Omental fat pad (tissue), 3 donors: ENCODE measurements at regions not wholly inside any gene's neighbourhood (a gene's known extent, or its start where the extent isn't known, plus 50 kb on each side); places are given as distances from the start of the nearest gene placed in this dataset.
"Not testable (repeated sequence)": the region's sequence is repeated elsewhere in the genome, so short reads cannot be mapped to it uniquely, and the experiment has no call there.

Source experiments
- ATAC-seq: fragments of 150-250 bp; one replicate; pipeline ENCODE4 v1.9.1; 2016; ENCODE audit warnings: mild to moderate bottlenecking, moderate library complexity; ENCODE audit not compliant: low FRiP score
- DNase-seq: peaks from one replicate; pipeline ENCODE4 v3.0.0-alpha.2; 2019; ENCODE audit warnings: low spot score
- CTCF ChIP-seq, 3 donors: fragments of 450-650 bp; IDR thresholded peaks; one replicate each; pipeline ENCODE4 v1.5.1; 2016 to 2017; ENCODE audit warnings: antibody characterized with exemption in 3 of 3, mild to moderate bottlenecking in 3 of 3, moderate library complexity in 2 of 3

- not testable (repeated sequence) for ATAC-seq, DNase-seq
Measured at GRCh38 chr4:121616449-121616848, 80.3 kb downstream of the ANXA5 start.

DNA sequence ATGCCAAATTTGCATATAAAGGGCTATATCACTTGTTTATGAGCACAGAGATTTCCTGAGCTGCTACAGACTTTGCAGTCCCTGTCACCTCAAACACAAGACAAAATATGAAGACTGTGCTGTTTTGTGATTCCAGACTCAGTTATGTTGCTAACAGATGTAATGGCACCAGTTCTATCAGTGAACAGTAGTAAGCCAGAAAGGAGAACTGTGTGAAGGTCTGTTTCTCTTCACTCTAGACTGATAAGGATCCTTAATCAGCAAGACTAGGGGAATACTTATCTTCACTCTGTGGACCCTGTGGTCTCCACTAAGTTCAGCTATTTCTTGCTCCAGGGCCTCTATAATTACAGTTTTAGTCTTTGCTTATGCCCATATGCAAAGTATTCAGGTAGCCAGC is 82.7 kb downstream of the ANXA5 start:
- TF ChIP-seq CTCF (IDR thresholded peaks at IDR 0.05), result no peak
- ATAC-seq, result no peak
- DNase-seq, result no peak

DNA sequence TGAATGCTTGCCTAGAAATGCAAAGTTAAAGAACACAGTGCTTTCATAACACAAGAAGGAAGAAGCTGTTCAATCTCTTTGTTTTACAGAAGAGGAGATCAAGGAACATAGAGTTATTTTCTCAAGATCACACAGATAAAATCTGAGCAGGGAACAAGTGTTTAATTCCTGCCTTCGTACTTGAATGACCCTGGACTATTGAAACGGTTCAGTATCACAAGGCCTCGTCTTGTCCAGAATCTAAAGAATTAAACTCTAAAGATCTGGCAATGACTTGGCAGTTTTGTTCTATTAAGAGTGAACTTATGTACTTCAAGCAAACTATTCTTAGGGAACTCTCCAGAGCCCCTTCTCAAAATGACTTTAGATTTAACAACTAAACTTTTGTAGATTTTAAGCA is 97.7 kb downstream of the ANXA5 start:
- no peak for TF ChIP-seq CTCF (IDR thresholded peaks at IDR 0.05)
- no peak for ATAC-seq

GRCh38 chr4:121597346-121597934 is 99.3 kb downstream of the ANXA5 start:
- ATAC-seq, result no peak
- TF ChIP-seq CTCF (IDR thresholded peaks at IDR 0.05), result no peak
- no peak for DNase-seq

More for the DNA sequence above, 97.7 kb downstream of the ANXA5 start:
- DNase-seq, result no peak

DNA sequence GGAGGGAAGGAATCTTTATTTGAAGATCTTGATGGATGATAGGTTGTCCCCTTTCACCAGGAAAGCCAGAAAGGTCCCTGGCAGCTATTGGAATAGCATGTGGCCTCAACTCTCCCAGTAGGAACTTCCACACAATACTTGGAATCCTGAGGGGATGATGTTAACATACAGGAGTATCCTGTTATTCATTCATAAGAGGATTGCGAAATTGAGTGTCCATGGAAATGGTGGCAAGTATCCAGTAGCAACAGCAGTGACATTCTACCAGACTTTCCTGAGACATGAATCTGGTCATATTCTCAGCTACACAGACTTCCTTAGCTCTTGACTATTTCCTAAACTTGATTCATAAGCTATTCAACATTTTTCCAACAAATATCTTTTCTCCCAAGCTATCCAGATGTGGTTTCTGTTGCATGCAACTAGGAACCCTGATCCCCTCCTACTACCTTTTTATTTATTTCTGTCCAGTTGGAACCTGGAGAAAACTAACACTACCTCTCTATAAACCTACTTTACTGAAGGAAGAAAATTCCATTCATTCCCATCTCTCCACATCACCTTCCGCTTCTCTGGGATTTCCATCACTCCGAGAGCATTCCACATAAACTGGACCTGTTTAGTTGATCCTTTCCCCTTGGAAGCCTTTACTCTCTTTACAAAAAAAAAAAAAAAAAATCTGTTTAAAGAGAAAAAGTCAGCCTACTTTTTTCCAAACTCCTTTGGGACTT is 101.8 kb downstream of the ANXA5 start:
- TF ChIP-seq CTCF (IDR thresholded peaks at IDR 0.05), result no peak
- no peak for DNase-seq
- peak; percentile 32 for ATAC-seq

GRCh38 chr4:121593760-121594159 is 103.0 kb downstream of the ANXA5 start:
- TF ChIP-seq CTCF (IDR thresholded peaks at IDR 0.05), result no peak

GRCh38 chr4:121592257-121592656 is 104.5 kb downstream of the ANXA5 start:
- not testable (repeated sequence) for ATAC-seq, DNase-seq

More at GRCh38 chr4:121593760-121594159, 103.0 kb downstream of the ANXA5 start:
- no peak for ATAC-seq
- no peak for DNase-seq

DNA sequence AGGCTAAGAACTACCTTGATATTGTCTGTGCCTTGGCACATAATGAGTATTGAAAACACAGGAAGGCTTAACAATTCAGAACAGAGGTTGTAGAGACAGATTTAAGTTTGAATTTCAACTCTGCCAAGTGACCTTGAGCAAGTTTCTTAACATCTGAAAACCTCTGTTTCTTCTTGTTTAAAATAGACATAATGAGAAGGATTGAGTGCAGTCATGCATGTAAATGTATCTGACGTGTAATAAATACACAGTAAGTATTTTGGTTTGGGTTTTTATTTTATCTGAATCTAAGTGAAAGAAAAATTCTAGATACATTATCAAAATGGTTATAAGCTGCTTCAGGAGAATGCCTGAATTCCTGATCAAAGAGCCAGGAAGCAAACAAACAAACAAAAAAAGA is 111.9 kb downstream of the ANXA5 start:
- DNase-seq, result no peak
- no peak for ATAC-seq
- no peak for TF ChIP-seq CTCF (IDR thresholded peaks at IDR 0.05)
